Activated B cell treated with CpG ODN at 0.5 μM for 24 hours (primary cell): ENCODE measurements at regions not wholly inside any gene's neighbourhood (a gene's known extent, or its start where the extent isn't known, plus 50 kb on each side); places are given as distances from the start of the nearest gene placed in this dataset.

Experiments used
- ATAC-seq: fragments of 200-7000 bp; cut with Tn5 transposase; one replicate; pipeline ENCODE4 v1.10.0; 2021; ENCODE audit warnings: low read depth, mild to moderate bottlenecking, moderate library complexity
- CTCF ChIA-PET: fragments of 350-600 bp; sonication (Branson Sonifier 250); formaldehyde crosslinking; loops from one replicate; lab custom pipeline; 2021; ENCODE audit warnings: antibody characterized with exemption; lab: Charles Lee
- POLR2A ChIA-PET: fragments of 350-600 bp; sonication (Branson Sonifier 250); formaldehyde crosslinking; loops from one replicate; lab custom pipeline; 2021; ENCODE audit warnings: antibody characterized with exemption; lab: Charles Lee
- DNase-seq: peaks from one replicate; pipeline ENCODE4 v3.0.0; 2022
- H3K27ac Mint-ChIP-seq: one replicate; pipeline ENCODE4 v1.8.0; 2020; ENCODE audit warnings: mixed read lengths
- H3K27me3 Mint-ChIP-seq: one replicate; pipeline ENCODE4 v1.8.0; 2021; ENCODE audit warnings: mixed read lengths
- H3K36me3 Mint-ChIP-seq: one replicate; pipeline ENCODE4 v1.8.0; 2021; ENCODE audit warnings: low read depth, mixed read lengths
- H3K4me1 Mint-ChIP-seq: one replicate; pipeline ENCODE4 v1.8.0; 2021; ENCODE audit warnings: mixed read lengths
- H3K4me3 Mint-ChIP-seq: one replicate; pipeline ENCODE4 v1.8.0; 2020; ENCODE audit warnings: mild to moderate bottlenecking, mixed read lengths
- H3K9me3 Mint-ChIP-seq: one replicate; pipeline ENCODE4 v1.8.0; 2020; ENCODE audit warnings: mixed read lengths
- CTCF ChIP-seq: fragments of 200-600 bp; IDR thresholded peaks from one replicate; pipeline ENCODE4 v1.8.0; 2022; ENCODE audit warnings: antibody characterized with exemption, mild to moderate bottlenecking
- intact Hi-C: fragments of 100-400 bp; cut with micrococcal nuclease; formaldehyde crosslinking; loops from one replicate; pipeline ENCODE4 v1.15.1; 2024

DNA sequence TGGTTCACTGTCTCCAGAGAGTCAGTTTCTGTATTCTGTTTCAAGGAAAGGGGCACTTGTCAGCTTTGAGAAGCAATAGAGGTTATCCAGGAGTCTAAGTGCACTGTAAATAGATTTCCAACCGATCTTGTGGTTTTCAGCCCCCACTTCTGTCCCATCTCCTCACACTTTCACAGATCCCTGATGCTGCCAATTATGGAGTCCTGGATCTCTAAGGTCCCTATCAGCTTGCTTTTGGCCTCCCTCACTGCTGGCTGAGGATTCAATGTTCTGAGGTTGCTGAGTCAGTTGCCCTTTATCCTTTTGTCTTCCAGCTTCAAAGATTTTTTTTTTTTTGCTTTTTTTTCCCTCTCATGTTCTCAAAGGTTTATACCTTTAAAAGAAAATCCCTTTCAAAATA is 98.4 kb downstream of the DIRAS3 start:
- ATAC-seq (no peak), DNase-seq (no peak)
- no peak for TF ChIP-seq CTCF
- no peaks in the 10 kb centered on the region for H3K36me3 Mint-ChIP-seq
- no peaks in the 10 kb centered on the region for H3K27me3 Mint-ChIP-seq
- POLR2A ChIA-PET: no interaction called here
- CTCF ChIA-PET: no interaction called here
- H3K9me3 Mint-ChIP-seq: no peaks in the 10 kb centered on the region
- intact Hi-C loops: no loop called here
- no peak overlapping the region for H3K4me3 Mint-ChIP-seq
- H3K4me1 Mint-ChIP-seq: no peaks in the 10 kb centered on the region
- no peak overlapping the region for H3K27ac Mint-ChIP-seq

DNA sequence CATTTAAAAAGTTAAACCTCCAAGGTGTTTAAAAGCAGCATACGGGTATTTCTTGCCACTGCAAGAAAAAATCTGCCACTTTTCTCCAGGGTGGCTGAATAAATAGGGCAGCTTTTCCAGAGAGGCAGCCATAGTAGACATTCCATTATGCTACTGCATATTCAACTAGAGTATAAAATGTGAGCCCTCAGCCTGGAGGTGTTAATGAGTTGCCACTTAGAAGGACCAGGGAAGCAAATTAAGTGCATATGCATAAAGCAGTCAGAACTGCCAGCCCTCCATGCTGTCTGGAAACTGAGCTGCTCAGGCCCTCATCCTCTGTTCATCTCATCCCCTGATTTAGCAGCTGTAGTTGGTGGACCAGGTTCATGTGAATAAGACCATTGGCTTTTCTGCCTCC is 99.4 kb downstream of the DIRAS3 start:
- no peak for ATAC-seq
- intact Hi-C loops: no loop called here
- ChIA-PET CTCF (no interaction called here), POLR2A (no interaction called here)
- no peaks in the 10 kb centered on the region for H3K4me1 Mint-ChIP-seq
- no peak overlapping the region for H3K27ac Mint-ChIP-seq
- no peaks in the 10 kb centered on the region for H3K27me3 Mint-ChIP-seq
- DNase-seq: no peak
- H3K36me3 Mint-ChIP-seq: no peaks in the 10 kb centered on the region
- no peak for TF ChIP-seq CTCF
- H3K9me3 Mint-ChIP-seq: no peaks in the 10 kb centered on the region
- H3K4me3 Mint-ChIP-seq: no peak overlapping the region

DNA sequence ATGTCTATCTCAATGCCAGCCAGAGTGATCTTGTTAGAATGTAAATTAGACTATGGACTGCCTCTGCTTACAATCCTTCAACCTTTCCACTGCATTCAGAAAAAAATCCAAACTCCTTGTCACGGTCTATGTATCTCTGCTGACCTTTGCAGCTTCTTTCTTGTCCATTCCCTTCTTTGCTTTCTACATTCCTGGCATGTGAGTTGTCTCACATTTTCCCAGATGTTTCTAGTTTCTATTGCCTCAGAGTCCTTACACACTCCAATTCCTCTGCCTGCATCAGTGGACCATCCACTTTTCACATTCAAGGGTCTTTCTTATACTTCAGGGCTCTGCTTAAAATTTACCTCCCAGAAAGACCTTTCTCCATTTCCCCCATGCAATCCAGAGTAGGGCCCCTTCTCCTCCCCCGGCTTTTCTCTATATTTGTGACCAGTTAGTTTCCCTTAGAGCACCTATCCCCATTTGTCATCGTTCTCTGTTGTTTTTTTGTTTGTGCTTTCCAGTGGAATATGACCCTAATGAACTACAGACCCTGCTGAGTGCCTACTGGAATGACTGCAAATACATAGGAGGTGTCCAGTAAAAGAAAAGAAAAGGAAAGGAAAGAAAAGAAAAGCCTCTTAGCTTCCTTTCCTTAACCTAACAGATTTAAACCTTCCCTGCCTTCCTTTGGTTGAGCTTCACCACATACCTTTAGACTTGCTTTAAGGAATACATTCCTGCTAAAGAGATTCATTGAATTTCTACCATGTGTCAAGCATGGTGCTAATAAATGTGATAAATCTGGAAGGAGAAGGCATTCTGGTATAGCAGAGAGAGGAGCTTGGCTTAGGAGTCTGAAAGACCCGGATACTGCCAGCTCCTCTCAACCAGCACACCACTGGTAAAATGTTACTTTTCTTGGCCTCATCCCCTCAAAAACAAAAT is 102.0 kb downstream of the DIRAS3 start:
- Mint-ChIP-seq H3K27me3 (no peaks in the 10 kb centered on the region), H3K4me1 (no peaks in the 10 kb centered on the region), H3K9me3 (no peaks in the 10 kb centered on the region), H3K27ac (no peak overlapping the region), H3K36me3 (no peaks in the 10 kb centered on the region), H3K4me3 (no peak overlapping the region)
- TF ChIP-seq CTCF: no peak
- ChIA-PET CTCF (no interaction called here), POLR2A (no interaction called here)
- ATAC-seq: no peak
- no peak for DNase-seq
- intact Hi-C loops: no loop called here

DNA sequence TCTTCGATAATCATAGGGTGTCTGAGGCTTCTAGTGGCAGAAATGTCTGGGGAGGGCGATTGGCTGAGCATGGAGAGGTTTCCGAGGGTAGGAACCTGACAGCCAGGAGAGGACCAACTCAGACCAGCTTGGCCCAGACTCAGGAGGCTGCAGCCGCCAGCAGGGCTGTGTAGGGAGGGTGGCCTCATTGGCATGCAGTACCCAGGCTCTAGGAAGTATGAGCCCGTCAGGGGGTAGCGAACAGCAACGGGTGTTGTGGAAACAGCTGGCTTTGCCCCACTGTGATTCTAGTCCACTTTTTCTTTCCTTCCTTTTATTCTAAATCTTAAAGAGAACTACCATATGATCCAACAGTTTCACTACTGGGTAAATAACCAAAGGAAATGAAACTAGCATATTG is 103.3 kb downstream of the DIRAS3 start:
- intact Hi-C loops: no loop called here
- Mint-ChIP-seq H3K9me3 (no peaks in the 10 kb centered on the region), H3K4me1 (no peaks in the 10 kb centered on the region), H3K4me3 (no peak overlapping the region), H3K36me3 (no peaks in the 10 kb centered on the region), H3K27ac (no peak overlapping the region), H3K27me3 (no peaks in the 10 kb centered on the region)
- POLR2A ChIA-PET: no interaction called here
- ATAC-seq (no peak), DNase-seq (no peak)
- no peak for TF ChIP-seq CTCF
- CTCF ChIA-PET: no interaction called here

DNA sequence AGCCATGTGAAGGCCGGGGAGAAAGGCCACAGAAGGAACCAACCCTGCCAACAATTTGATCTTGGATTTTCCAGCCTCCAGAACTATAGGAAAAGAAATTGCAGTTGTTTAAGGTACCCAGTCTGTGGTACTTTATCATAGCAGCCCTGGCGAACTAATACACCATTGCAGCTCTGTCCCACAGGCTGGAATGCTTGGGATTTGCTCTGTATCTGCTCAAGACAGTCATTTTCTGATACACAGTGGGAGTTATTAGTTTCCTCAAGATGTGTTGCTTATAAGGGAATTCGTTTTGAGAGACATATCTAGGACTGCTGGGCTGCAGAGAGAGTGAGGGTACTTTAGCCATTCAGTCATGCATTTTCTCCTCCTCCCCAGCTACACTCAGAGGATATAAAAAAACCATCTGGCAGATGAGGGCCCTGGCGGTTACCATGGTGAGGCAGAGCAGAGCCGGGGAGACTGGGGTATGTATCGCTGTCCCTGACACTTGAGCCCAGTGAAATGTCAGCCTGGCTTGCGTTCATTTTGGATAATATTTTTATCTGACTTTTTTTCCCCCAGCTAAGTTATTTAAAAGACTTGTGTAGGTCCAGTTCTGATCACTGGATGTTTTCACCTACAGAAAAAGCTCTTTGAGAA is 104.6 kb downstream of the DIRAS3 start:
- no peak overlapping the region for H3K27ac Mint-ChIP-seq

More for the DNA sequence above, 104.6 kb downstream of the DIRAS3 start:
- H3K36me3 Mint-ChIP-seq: no peaks in the 10 kb centered on the region
- H3K9me3 Mint-ChIP-seq: no peaks in the 10 kb centered on the region
- DNase-seq (no peak), ATAC-seq (no peak)
- no peaks in the 10 kb centered on the region for H3K4me1 Mint-ChIP-seq
- ChIA-PET CTCF (no interaction called here), POLR2A (no interaction called here)
- H3K27me3 Mint-ChIP-seq: no peaks in the 10 kb centered on the region
- no peak overlapping the region for H3K4me3 Mint-ChIP-seq
- intact Hi-C loops: no loop called here
- no peak for TF ChIP-seq CTCF
